ENCODE measurements at regions not wholly inside any gene's neighbourhood (a gene's known extent, or its start where the extent isn't known, plus 50 kb on each side); places are given as distances from the start of the nearest gene placed in this dataset.

- TF ChIP-seq CTCF (IDR thresholded peaks at IDR 0.05) (no peak), POLR2AphosphoS5 (IDR thresholded peaks at IDR 0.05) (peak in 1 of 3 donors; percentile 44), POLR2A (IDR thresholded peaks at IDR 0.05) (no peak)
Observed at GRCh38 chr12:88299567-88300101, 157.5 kb downstream of the TMTC3 start.

Data from stomach (tissue), 4 donors.